Hematopoietic multipotent progenitor cell treated with erythropoietin and hydrocortisone succinate and interleukin-3 and kit ligand, for 6 days (in vitro differentiated cells): ENCODE measurements at regions not wholly inside any gene's neighbourhood (a gene's known extent, or its start where the extent isn't known, plus 50 kb on each side); places are given as distances from the start of the nearest gene placed in this dataset.

ENCODE experiments used
- DNase-seq: peaks from one replicate; pipeline ENCODE4 v3.0.0-alpha.2; 2015

GRCh38 chr5:110329955-110330525 is 396.4 kb downstream of the TMEM232 start:
- no peak for DNase-seq

GRCh38 chr5:110333384-110333783 is 393.1 kb downstream of the TMEM232 start:
- no peak for DNase-seq

- DNase-seq: no peak
Observed at GRCh38 chr5:110335361-110336066, 391.0 kb downstream of the TMEM232 start.

- no peak for DNase-seq
Observed at GRCh38 chr5:110338341-110339083, 388.0 kb downstream of the TMEM232 start.

GRCh38 chr5:110339399-110339798 is 387.1 kb downstream of the TMEM232 start:
- DNase-seq: no peak

- no peak for DNase-seq
Observed at GRCh38 chr5:110341836-110342235, 384.6 kb downstream of the TMEM232 start.

GRCh38 chr5:110342683-110343082 is 383.8 kb downstream of the TMEM232 start:
- DNase-seq: no peak

- DNase-seq: peak; percentile 20
Observed at GRCh38 chr5:110343616-110344015, 382.9 kb downstream of the TMEM232 start.

GRCh38 chr5:110345623-110346022 is 380.8 kb downstream of the TMEM232 start:
- DNase-seq: no peak

- no peak for DNase-seq
Observed at GRCh38 chr5:110346893-110347358, 379.5 kb downstream of the TMEM232 start.

GRCh38 chr5:110347781-110348180 is 378.7 kb downstream of the TMEM232 start:
- no peak for DNase-seq

- DNase-seq: no peak
Observed at GRCh38 chr5:110351430-110351829, 375.0 kb downstream of the TMEM232 start.

- DNase-seq: no peak
Observed at GRCh38 chr5:110354311-110354710, 372.2 kb downstream of the TMEM232 start.

GRCh38 chr5:110354915-110355644 is 371.4 kb downstream of the TMEM232 start:
- DNase-seq: no peak

GRCh38 chr5:110356677-110357076 is 369.8 kb downstream of the TMEM232 start:
- DNase-seq: no peak

- DNase-seq: no peak
Observed at GRCh38 chr5:110359221-110359620, 367.2 kb downstream of the TMEM232 start.

GRCh38 chr5:110361471-110361870 is 365.0 kb downstream of the TMEM232 start:
- DNase-seq: peak; percentile 2

- DNase-seq: no peak
Observed at GRCh38 chr5:110362261-110362660, 364.2 kb downstream of the TMEM232 start.

- no peak for DNase-seq
Observed at GRCh38 chr5:110366716-110367115, 359.8 kb downstream of the TMEM232 start.
